ENCODE measurements at regions not wholly inside any gene's neighbourhood (a gene's known extent, or its start where the extent isn't known, plus 50 kb on each side); places are given as distances from the start of the nearest gene placed in this dataset.

- H3K4me3 ChIP-seq: no peak overlapping the region
These were observed 238.2 kb downstream of the OSR1 start for GRCh38 chr2:19120181-19120580.

GRCh38 chr2:19119326-19120001 lies 239.0 kb downstream of the OSR1 start:
- H3K27me3 ChIP-seq: no peaks in the 10 kb centered on the region
- no peak for TF ChIP-seq CTCF (IDR thresholded peaks at IDR 0.05)
- H3K4me1 ChIP-seq: peaks cover 6% of the 10 kb centered on the region
- H3K4me3 ChIP-seq: no peak overlapping the region
- no peak overlapping the region for H3K27ac ChIP-seq
- ATAC-seq (no peak), DNase-seq (no peak)
- no peaks in the 10 kb centered on the region for H3K36me3 ChIP-seq
- H3K9me3 ChIP-seq: no peaks in the 10 kb centered on the region
- intact Hi-C loops (cut with DNase I): no loop called here

More at GRCh38 chr2:19120181-19120580, 238.2 kb downstream of the OSR1 start:
- ATAC-seq (no peak), DNase-seq (no peak)
- H3K4me1 ChIP-seq: peaks cover 6% of the 10 kb centered on the region
- no peak overlapping the region for H3K27ac ChIP-seq
- H3K27me3 ChIP-seq: no peaks in the 10 kb centered on the region
- H3K36me3 ChIP-seq: no peaks in the 10 kb centered on the region
- no peaks in the 10 kb centered on the region for H3K9me3 ChIP-seq
- no peak for TF ChIP-seq CTCF (IDR thresholded peaks at IDR 0.05)
- intact Hi-C loops (cut with DNase I): no loop called here

GRCh38 chr2:19116918-19117317 lies 241.5 kb downstream of the OSR1 start:
- no peaks in the 10 kb centered on the region for H3K27me3 ChIP-seq
- H3K27ac ChIP-seq: no peak overlapping the region
- no peaks in the 10 kb centered on the region for H3K9me3 ChIP-seq
- H3K36me3 ChIP-seq: no peaks in the 10 kb centered on the region
- H3K4me1 ChIP-seq: peaks cover 6% of the 10 kb centered on the region
- no peak overlapping the region for H3K4me3 ChIP-seq
- intact Hi-C loops (cut with DNase I): no loop called here
- TF ChIP-seq CTCF (IDR thresholded peaks at IDR 0.05): no peak
- no peak for ATAC-seq
- no peak for DNase-seq

GRCh38 chr2:19114754-19115231 lies 243.6 kb downstream of the OSR1 start:
- no peaks in the 10 kb centered on the region for H3K27me3 ChIP-seq
- H3K4me1 ChIP-seq: no peaks in the 10 kb centered on the region
- ATAC-seq (no peak), DNase-seq (no peak)
- H3K9me3 ChIP-seq: no peaks in the 10 kb centered on the region
- no peaks in the 10 kb centered on the region for H3K36me3 ChIP-seq
- TF ChIP-seq CTCF (IDR thresholded peaks at IDR 0.05): no peak
- no peak overlapping the region for H3K27ac ChIP-seq
- intact Hi-C loops (cut with DNase I): no loop called here
- H3K4me3 ChIP-seq: no peak overlapping the region

GRCh38 chr2:19114126-19114525 lies 244.3 kb downstream of the OSR1 start:
- Histone ChIP-seq H3K27me3 (no peaks in the 10 kb centered on the region), H3K36me3 (no peaks in the 10 kb centered on the region), H3K27ac (no peak overlapping the region), H3K9me3 (no peaks in the 10 kb centered on the region), H3K4me3 (no peak overlapping the region), H3K4me1 (no peaks in the 10 kb centered on the region)
- no peak for ATAC-seq
- no peak for TF ChIP-seq CTCF (IDR thresholded peaks at IDR 0.05)
- intact Hi-C loops (cut with DNase I): no loop called here
- no peak for DNase-seq

- H3K36me3 ChIP-seq: no peaks in the 10 kb centered on the region
- H3K4me1 ChIP-seq: no peaks in the 10 kb centered on the region
- no peaks in the 10 kb centered on the region for H3K9me3 ChIP-seq
- H3K27me3 ChIP-seq: no peaks in the 10 kb centered on the region
- DNase-seq: no peak
- no peak overlapping the region for H3K27ac ChIP-seq
- no peak for ATAC-seq
- no peak for TF ChIP-seq CTCF (IDR thresholded peaks at IDR 0.05)
- intact Hi-C loops (cut with DNase I): no loop called here
- H3K4me3 ChIP-seq: no peak overlapping the region
These were observed 247.1 kb downstream of the OSR1 start for GRCh38 chr2:19111354-19111753.

Measured in upper lobe of right lung (tissue), 1 donor.